ENCODE measurements at regions not wholly inside any gene's neighbourhood (a gene's known extent, or its start where the extent isn't known, plus 50 kb on each side); places are given as distances from the start of the nearest gene placed in this dataset.

- no peak for DNase-seq (ENCODE audit: low read depth)
- TF ChIP-seq CTCF (IDR thresholded peaks at IDR 0.05; ENCODE audit: control insufficient read depth, extremely low read depth, insufficient read depth) = no peak
- H3K4me3 ChIP-seq (ENCODE audit: low read depth, low read length) = no peak overlapping the region
Measured at GRCh38 chr16:55003306-55003705, 72.6 kb downstream of the IRX5 start.

GRCh38 chr16:55003916-55004315 lies 73.3 kb downstream of the IRX5 start:
- no peak for DNase-seq (ENCODE audit: low read depth)
- TF ChIP-seq CTCF (IDR thresholded peaks at IDR 0.05; ENCODE audit: control insufficient read depth, extremely low read depth, insufficient read depth) = no peak
- no peak overlapping the region for H3K4me3 ChIP-seq (ENCODE audit: low read depth, low read length)

- no peak for TF ChIP-seq CTCF (IDR thresholded peaks at IDR 0.05; ENCODE audit: control insufficient read depth, extremely low read depth, insufficient read depth)
- DNase-seq (ENCODE audit: low read depth) = no peak
- no peak overlapping the region for H3K4me3 ChIP-seq (ENCODE audit: low read depth, low read length)
Measured at GRCh38 chr16:55007504-55007903, 76.8 kb downstream of the IRX5 start.

GRCh38 chr16:55008836-55009510 lies 78.3 kb downstream of the IRX5 start:
- no peak overlapping the region for H3K4me3 ChIP-seq (ENCODE audit: low read depth, low read length)
- DNase-seq (ENCODE audit: low read depth) = no peak
- TF ChIP-seq CTCF (IDR thresholded peaks at IDR 0.05; ENCODE audit: control insufficient read depth, extremely low read depth, insufficient read depth) = no peak

- no peak for TF ChIP-seq CTCF (IDR thresholded peaks at IDR 0.05; ENCODE audit: control insufficient read depth, extremely low read depth, insufficient read depth)
- DNase-seq (ENCODE audit: low read depth) = no peak
- no peak overlapping the region for H3K4me3 ChIP-seq (ENCODE audit: low read depth, low read length)
Measured at GRCh38 chr16:55009581-55009980, 78.9 kb downstream of the IRX5 start.

GRCh38 chr16:55010492-55011160 lies 80.0 kb downstream of the IRX5 start:
- TF ChIP-seq CTCF (IDR thresholded peaks at IDR 0.05; ENCODE audit: control insufficient read depth, extremely low read depth, insufficient read depth) = no peak
- DNase-seq (ENCODE audit: low read depth) = no peak
- H3K4me3 ChIP-seq (ENCODE audit: low read depth, low read length) = no peak overlapping the region

GRCh38 chr16:55012362-55012761 lies 81.7 kb downstream of the IRX5 start:
- no peak for DNase-seq (ENCODE audit: low read depth)
- no peak for TF ChIP-seq CTCF (IDR thresholded peaks at IDR 0.05; ENCODE audit: control insufficient read depth, extremely low read depth, insufficient read depth)
- H3K4me3 ChIP-seq (ENCODE audit: low read depth, low read length) = no peak overlapping the region

Data from LNCaP clone FGC (cell line).